ENCODE measurements at regions not wholly inside any gene's neighbourhood (a gene's known extent, or its start where the extent isn't known, plus 50 kb on each side); places are given as distances from the start of the nearest gene placed in this dataset.
"Not testable (repeated sequence)": the region's sequence is repeated elsewhere in the genome, so short reads cannot be mapped to it uniquely, and the experiment has no call there.

GRCh38 chr14:97068293-97068692, 271.1 kb downstream of the VRK1 start:
- H3K27me3 ChIP-seq (ENCODE audit: control insufficient read depth, insufficient read depth, low read length); in situ Hi-C loops (cut with MboI; ENCODE audit: low sequenced_read_pairs); H3K36me3 ChIP-seq (ENCODE audit: control insufficient read depth, insufficient read depth, low read length); H3K79me1 ChIP-seq (ENCODE audit: low read depth in 1 of 2, low read length in 2 of 2); ATAC-seq (ENCODE audit: low read depth); intact Hi-C loops (cut with micrococcal nuclease); H3K4me2 ChIP-seq (ENCODE audit: low read depth, low read length); H3K4me3 ChIP-seq (ENCODE audit: insufficient read depth, low read depth, low read length); H3K9me1 ChIP-seq (ENCODE audit: insufficient read depth, low read length); H2BK5ac ChIP-seq (ENCODE audit: low read depth, low read length, poor library complexity, severe bottlenecking); dilution Hi-C loops (cut with HindIII; ENCODE audit: low sequenced_read_pairs, unreplicated experiment); H2AK9ac ChIP-seq (replicated peaks; ENCODE audit: low read depth, low read length, poor library complexity); POLR2A ChIA-PET (ENCODE audit: unreplicated experiment); H3K18ac ChIP-seq (ENCODE audit: low read depth, low read length); H2BK15ac ChIP-seq (ENCODE audit: low read depth, low read length); H2AK5ac ChIP-seq (ENCODE audit: low read depth, low read length); H4K20me1 ChIP-seq (ENCODE audit: insufficient read depth, low read length); CTCF ChIA-PET; H3K56ac ChIP-seq (ENCODE audit: extremely low read depth, insufficient read depth, low read length); H4K91ac ChIP-seq (ENCODE audit: insufficient read depth, low read depth, low read length); H2BK120ac ChIP-seq (ENCODE audit: low read depth, low read length); H3K4me1 ChIP-seq (ENCODE audit: control insufficient read depth, insufficient read depth, low read length); H3K4ac ChIP-seq (ENCODE audit: low read depth, low read length); H3K14ac ChIP-seq (replicated peaks; ENCODE audit: low read depth, low read length); DNase-seq; H2AFZ ChIP-seq (replicated peaks; ENCODE audit: low read length, poor library complexity); H3K27ac ChIP-seq (ENCODE audit: insufficient read depth, low read length); H2BK20ac ChIP-seq (ENCODE audit: low read depth, low read length); H4K5ac ChIP-seq (ENCODE audit: low read depth, low read length); H4K8ac ChIP-seq (ENCODE audit: low read depth in 2 of 2, low read length in 2 of 2); H3K23ac ChIP-seq (ENCODE audit: low read depth, low read length); H3K9ac ChIP-seq (ENCODE audit: low read depth, low read length); BruUV-seq (replicated peaks): not testable (repeated sequence)
- whole genome bisulfite sequencing, 2 experiments (ENCODE audit: extremely low coverage in 2 of 2, insufficient read length in 1 of 2): 100% methylated on average over 1 of the region's 1 CpG; no CpG with 5 or more reads in 1 of the 2 experiments
- H3K9me3 ChIP-seq (ENCODE audit: control insufficient read depth, insufficient read depth, low read length): peaks cover 40% of the 10 kb centered on the region

All from IMR-90 (cell line).